Anterior cingulate cortex (tissue), 58 donors: ENCODE measurements at regions not wholly inside any gene's neighbourhood (a gene's known extent, or its start where the extent isn't known, plus 50 kb on each side); places are given as distances from the start of the nearest gene placed in this dataset.

ENCODE experiments used
- DNase-seq, 58 donors: peaks; one replicate each; lab custom pipeline; 2025; lab: John Stamatoyannopoulos, UW

GRCh38 chr3:76656531-76657070 lies 383.3 kb upstream of the ROBO2 start:
- DNase-seq: no peak

DNA sequence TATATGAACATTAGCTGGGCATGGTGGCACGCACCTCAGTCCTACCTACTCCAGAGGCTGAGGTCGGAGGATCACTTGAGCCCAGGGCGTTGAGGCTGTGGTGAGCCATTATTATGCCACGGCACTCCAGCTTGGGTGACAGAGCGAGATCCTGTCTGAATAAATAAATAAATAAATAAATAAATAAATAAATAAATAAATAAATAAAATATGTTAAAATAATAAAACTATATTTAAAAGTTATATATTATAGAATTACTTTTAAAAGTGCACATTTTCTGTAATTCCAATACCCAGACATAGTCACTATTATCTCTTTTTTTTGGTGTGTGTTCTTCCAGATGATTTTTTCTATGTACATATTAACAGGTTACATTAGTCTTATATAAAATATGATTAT lies 382.0 kb upstream of the ROBO2 start:
- DNase-seq: no peak

GRCh38 chr3:76661527-76662250 lies 378.2 kb upstream of the ROBO2 start:
- no peak for DNase-seq

GRCh38 chr3:76664816-76665215 lies 375.1 kb upstream of the ROBO2 start:
- DNase-seq: no peak

GRCh38 chr3:76668653-76669052 lies 371.2 kb upstream of the ROBO2 start:
- DNase-seq: no peak

- DNase-seq: no peak
Measured at GRCh38 chr3:76669322-76669721, 370.6 kb upstream of the ROBO2 start.

- no peak for DNase-seq
Measured at GRCh38 chr3:76673171-76673570, 366.7 kb upstream of the ROBO2 start.

DNA sequence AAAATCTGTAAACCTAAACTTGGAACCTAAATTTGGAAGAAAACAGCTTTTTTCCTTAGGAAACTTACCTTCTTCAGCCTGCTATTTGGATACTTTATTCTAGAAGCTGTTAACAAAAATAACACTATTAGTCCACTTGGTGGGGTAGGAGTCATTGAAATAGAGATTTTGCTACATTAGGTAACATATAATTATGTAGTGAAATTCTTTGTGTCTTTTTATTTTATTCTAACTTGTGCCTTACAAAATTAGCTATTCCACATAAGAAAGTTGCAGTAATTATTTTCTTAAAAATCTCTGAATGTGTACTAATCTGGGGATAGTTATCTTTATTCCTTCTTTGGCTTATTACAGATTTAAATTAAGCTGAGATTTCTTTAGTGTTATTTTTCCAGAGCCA lies 360.4 kb upstream of the ROBO2 start:
- DNase-seq: no peak

- DNase-seq: no peak
Measured at GRCh38 chr3:76683256-76683655, 356.6 kb upstream of the ROBO2 start.

DNA sequence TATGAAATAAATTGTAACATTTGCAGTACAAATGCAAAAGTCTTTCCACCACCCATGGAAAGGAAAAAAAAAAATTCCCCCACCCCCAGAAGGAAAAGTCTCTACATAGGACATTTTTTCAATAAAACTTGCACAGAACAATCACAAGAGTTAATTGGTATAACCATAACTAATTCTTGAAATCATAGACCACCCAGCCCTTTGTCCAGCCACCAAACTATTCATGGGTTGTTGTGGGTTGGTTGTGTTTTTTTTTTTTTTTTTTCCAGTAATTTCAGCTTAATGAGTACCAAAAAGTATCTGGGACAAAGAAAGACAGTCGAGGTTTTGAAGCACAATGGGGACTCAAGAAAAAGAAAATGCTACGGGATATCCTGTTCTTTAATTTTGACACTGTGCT lies 355.0 kb upstream of the ROBO2 start:
- no peak for DNase-seq

- no peak for DNase-seq
Measured at GRCh38 chr3:76685858-76686257, 354.0 kb upstream of the ROBO2 start.

DNA sequence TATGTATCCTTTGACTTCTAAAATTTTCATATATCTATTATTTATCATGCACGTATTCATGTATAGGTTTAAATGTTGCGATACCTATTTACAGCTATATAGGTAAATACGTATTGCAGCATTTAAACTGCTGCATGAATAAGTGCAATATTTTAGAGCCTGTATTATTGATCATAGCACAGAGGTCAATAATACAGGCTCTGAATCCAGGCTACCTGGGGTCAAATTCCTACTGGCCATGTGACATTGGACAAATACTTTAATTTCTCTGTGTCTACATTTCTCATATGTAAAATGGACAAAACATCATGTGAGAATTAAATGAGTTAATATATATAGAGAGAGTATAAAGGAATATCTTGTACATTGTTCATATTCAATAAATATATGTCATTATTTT lies 352.9 kb upstream of the ROBO2 start:
- no peak for DNase-seq

DNA sequence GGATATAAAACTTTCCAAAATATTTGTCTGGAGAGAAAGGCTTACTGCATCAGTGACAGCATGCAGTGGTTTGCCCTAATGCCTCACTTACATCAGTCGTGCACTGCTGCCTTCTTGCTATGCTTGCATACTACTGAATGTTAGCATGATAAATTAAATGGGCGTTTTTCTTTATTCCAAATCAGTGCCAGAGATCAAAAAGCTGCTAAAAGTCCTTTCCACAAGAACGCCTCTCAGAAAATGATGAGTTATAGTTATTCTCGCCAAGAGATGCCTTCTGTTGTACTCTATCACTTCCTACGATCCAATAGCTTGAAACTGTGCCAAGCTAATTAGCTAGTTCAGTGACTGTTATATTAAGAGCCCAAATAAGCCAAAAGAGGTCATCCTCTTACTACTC lies 345.8 kb upstream of the ROBO2 start:
- DNase-seq: no peak

DNA sequence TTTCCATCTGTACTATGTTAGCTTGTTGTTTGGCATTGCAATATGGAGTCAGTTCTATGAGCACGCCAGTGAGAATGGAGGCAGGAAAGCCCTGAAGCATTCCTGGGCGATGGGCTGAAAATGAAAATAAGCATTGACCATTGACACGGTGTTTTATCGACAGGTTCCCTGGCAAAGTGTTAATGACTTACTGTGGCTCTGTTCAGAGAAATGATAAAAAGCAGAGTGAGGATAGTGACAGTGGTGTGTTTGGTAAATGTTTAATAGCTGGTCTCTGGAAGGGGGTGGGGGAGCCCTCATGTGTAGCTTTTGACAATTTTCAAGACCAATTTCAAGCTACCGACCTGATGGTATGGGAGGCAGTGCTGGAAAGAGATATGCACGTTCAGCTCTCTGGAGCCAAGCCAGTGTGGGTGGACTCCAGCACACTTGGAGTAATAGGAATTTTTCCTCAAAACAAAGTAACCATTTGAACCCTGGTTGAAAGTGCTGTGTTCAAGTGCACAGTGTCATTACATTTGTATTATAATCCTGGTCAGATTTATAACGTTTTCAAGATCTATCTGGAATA lies 341.7 kb upstream of the ROBO2 start:
- no peak for DNase-seq

DNA sequence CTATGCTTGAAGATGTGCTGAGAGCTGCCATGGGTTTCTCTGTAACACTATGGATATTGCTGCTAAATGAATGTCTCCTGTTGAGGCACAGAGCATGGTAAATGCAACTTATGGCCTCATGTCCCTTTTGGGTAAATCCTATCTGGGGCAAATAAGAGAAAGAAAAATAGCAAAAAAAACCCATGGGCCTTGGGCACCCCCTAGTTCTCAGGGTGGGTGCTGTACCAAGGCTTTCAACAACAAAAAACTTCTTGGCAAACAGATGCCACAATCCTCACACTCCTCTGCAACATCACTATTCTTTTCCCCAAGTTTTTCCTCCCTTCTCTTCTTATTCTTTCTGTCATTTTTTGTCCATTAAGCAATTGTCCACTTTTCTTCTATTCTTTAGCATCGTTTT lies 340.1 kb upstream of the ROBO2 start:
- DNase-seq: no peak

- no peak for DNase-seq
Measured at GRCh38 chr3:76700323-76700722, 339.6 kb upstream of the ROBO2 start.

- DNase-seq: no peak
Measured at GRCh38 chr3:76702676-76703075, 337.2 kb upstream of the ROBO2 start.

DNA sequence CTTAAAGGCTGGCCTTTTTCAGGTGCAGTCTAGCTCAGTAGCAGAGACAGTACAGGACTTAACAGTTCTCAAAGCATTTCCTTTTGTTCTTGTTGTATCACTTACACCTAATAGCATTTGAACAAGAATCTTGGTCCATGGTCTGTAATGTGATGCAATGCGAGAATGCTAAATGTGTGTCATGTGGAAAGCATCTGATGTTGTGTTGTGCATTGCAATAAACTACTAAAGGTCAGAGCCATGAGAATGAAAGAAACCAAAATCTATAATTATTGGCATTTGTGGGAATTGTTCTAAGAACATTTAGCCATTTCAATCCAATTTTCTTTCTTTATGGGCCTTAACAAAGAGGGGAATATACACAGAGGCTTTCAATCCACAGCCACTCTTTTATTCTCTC lies 324.5 kb upstream of the ROBO2 start:
- DNase-seq: no peak

- DNase-seq: no peak
Measured at GRCh38 chr3:76723366-76723765, 316.5 kb upstream of the ROBO2 start.

- DNase-seq: no peak
Measured at GRCh38 chr3:76724075-76724474, 315.8 kb upstream of the ROBO2 start.

GRCh38 chr3:76724706-76725105 lies 315.2 kb upstream of the ROBO2 start:
- DNase-seq: no peak

- DNase-seq: no peak
Measured at GRCh38 chr3:76726034-76726433, 313.9 kb upstream of the ROBO2 start.
